GM18867 (cell line): ENCODE measurements at regions not wholly inside any gene's neighbourhood (a gene's known extent, or its start where the extent isn't known, plus 50 kb on each side); places are given as distances from the start of the nearest gene placed in this dataset.

ENCODE experiments used
- ATAC-seq: cut with Tn5 transposase; IDR thresholded peaks from one replicate; pipeline ENCODE4 v1.9.1; 2021; ENCODE audit warnings: mild to moderate bottlenecking, moderate library complexity; ENCODE audit not compliant: unreplicated experiment

DNA sequence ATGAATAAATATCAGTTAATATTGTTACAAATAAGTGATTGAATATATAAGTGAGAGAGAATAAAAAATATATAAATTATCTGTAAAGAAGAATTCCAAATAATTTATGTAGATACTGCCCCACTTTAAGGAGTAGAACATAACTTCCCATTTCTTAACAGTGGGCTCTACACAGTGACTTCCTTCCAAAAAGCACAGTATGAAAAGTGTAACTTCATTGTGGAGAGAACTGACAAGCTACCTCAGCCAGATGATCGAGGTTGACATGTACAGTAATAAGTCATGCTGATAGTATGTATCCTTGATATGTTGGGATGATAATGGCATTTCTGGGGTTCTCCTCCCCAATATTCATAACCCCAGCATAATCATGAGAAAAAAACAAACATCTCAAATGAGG lies 191.9 kb upstream of the FN1 start:
- no peak for ATAC-seq

DNA sequence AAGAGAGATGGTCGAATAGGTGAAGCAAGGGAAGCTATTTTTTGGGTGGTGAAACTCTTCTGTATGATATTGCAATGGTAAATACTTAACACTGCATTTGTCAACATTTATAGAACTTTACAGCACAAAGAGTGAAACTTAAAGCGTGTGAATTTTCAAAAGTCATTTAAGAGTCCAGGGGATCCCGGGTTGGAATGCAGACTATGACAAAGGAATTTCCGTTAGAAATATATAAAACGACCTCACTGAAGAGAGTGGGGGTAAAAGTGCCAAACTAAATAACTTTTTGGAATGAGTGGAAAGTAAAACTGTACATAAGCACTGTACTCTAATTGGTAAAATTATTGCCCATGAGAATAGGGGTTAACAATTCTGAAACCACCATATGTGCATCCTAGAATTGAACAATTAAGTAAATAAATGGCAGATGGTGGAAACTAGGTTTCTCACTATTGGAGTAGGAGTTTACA lies 191.0 kb upstream of the FN1 start:
- ATAC-seq: no peak

DNA sequence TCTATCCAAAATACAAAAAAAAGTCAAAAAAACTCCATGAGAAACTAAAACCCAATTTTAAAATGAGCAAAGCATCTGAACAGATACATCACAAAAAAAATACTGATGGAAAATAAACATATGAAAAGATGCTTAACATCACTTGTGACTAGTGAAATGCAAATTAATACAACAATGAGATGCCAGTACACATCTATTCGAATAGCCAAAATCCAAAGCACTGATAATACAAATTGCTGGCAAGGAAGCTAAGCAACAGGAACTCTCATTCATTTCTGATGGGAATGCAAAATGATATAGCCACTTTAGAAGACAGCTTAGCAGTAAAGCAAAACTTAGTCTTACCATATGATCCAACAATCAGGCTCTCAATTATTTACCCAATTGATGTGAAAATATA lies 190.2 kb upstream of the FN1 start:
- no peak for ATAC-seq

DNA sequence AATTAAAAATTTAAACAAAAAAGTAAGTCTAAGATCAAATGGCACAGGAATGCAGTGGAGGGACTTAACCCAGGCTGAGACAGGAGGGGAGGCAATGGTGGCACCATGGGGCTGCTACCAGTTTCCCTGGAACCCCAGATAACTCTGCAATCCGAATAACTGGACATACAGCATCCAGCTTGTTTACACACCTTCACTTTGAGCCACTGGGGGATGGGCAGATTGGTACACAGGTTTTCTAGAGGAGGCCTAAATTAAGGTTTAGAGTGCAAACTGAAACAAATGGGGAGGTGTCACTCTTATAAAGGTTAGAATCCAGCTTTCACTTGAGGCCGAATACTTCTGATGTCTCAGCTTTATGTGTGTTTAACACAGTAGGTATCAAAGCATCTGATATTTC lies 189.3 kb upstream of the FN1 start:
- no peak for ATAC-seq

DNA sequence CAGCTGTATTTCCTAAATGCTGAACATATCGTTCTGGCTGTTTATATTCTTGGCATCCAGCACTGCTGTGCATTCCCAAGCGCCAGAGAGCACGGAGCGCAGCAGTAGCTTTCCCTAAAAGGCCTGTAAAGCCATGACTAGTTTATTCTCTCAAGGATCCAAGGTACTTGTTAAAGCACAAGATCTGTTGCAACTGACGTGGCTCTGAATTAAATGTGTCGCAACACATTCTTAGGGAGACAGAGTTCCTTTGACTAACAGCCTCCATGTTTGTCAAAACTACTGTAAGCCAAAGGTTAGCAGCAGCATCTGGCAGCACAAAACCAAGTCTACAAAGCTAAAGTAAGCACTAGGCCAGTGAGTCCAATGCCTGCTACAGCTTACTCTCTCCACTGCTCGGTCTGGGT lies 188.6 kb upstream of the FN1 start:
- no peak for ATAC-seq

DNA sequence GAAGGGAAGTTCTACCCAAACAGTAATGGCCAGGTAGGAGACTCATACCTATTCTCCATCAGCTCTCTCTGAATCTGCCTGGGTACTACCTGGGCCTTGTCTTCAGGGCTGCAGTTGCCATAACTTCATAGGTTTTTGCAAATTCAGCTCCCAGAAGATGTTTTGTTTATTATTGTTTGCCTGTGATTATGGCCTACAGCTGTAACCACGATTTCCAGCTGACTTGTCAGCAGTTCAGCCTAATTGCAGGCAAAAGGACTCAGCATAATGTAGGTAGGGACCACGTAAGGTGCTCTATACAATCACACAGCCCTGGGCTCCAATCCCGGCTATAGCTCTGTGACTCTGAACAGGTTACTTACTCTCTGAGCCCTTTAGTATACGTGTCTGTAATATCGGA lies 187.0 kb upstream of the FN1 start:
- no peak for ATAC-seq

DNA sequence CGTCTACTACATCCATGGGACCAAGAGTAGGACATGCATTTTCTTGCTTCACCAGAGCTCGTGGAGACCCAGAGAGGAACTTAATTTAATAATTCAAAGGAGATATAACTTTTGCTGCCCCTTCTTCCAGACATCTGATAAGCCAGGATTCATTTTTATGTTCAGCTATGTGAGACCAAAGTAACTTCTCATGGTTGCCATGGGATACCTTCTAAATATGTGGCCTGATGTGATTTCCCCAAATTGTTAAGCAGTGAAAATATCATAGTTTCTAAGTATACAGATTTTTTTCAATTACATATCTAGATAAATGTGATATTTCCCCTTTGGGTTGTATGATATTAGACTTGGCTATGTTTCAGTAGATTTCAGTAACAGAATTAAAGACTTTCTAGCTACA lies 185.5 kb upstream of the FN1 start:
- no peak for ATAC-seq

DNA sequence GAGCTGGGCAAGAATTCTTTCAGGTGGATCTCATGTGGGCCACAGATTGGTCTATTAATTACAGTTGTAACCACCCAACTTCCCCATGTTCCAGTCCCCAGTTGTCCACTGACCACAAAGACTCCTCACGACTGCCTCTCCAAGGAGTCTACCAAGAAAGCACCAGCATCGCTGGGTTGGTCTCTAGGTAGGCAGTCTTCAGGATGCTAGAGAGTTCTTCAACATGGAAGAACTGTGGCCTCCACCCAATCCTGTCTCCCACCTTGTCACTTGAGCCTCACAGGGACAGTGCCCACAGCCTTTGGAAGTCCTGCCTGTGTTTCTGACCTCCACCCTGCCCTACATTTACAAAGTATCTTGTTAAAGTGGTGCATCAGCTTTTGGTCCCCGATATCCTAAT lies 184.7 kb upstream of the FN1 start:
- ATAC-seq: no peak

DNA sequence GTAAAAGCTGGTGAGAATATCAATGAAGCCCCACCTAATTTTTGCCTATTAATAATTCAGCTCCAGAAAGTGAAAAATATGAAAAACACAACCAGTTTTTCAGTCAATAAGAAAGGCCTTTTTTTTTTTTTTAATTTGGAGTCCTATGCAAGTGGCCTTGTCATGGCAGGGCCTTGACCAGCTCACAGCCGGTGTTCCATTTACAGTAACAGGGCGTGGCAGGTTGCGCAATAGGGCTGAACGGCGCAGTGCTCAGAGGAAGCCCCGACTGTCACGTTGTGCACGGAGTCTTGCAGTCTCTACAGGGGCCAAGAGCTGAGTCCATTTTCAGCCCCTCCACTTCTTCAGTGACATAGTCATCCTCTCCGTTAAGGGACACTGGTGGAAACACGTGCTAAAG lies 184.1 kb upstream of the FN1 start:
- no peak for ATAC-seq

DNA sequence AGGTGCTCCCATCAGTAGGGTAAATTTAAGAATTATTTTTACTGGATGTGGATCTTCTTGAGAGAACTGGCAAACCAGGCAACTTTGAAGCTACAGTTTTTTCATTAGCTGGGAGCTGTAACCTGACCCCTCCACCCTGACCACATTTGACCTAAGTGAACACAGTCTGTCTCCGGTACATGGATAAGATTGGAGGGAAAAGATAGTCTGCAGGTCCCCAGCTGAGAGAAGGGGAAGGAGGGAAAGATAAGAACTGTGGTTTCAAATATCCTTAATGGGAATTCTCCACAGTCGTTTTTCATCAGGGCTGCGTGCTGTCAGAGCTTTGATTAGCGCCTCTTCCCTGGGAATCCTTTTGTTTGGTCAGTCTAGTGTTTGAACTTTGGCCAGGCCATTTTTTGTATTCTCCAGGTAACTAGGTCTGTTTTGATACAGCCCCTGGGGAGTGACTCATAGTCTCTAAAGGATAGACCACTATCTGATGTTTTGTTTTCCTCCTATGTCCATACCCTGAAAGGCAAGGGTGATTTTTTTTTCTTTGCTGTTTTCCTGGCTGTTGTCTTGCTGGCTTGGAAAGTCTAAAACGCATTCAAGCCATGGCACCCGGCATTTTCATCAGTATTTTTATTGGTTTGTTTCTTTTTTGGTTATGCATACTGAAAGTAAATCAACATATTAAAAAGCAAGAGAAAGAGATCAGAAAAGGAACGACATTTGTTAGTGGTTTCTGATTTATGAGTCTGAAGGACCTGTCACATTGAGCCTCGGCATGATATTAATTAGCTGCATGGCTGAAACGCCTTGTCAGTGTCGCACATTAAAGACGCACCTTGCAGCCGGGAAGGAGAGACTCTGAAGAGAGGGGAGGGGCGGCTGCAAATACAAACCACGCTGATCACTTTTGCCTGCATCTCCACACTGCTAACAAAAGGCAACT lies 183.4 kb upstream of the FN1 start:
- ATAC-seq: no peak

DNA sequence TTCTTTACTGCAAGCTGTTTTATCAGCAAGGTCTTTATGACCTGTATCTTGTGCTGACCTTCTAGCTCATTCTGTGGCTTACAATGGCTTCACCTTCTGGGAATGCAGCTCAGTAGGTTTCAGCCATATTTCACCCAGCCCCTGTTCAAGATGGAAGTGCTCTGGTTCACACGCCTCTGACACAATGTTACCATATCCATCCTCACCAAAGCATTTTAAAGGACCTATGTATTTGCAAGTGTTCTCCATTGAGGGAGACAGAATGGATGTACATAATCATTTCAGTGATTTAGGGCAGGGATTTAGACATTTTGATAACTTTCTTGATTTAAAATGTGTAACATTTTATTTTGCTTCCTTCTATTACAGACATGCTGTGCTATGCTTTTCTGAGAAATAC lies 182.3 kb upstream of the FN1 start:
- no peak for ATAC-seq

DNA sequence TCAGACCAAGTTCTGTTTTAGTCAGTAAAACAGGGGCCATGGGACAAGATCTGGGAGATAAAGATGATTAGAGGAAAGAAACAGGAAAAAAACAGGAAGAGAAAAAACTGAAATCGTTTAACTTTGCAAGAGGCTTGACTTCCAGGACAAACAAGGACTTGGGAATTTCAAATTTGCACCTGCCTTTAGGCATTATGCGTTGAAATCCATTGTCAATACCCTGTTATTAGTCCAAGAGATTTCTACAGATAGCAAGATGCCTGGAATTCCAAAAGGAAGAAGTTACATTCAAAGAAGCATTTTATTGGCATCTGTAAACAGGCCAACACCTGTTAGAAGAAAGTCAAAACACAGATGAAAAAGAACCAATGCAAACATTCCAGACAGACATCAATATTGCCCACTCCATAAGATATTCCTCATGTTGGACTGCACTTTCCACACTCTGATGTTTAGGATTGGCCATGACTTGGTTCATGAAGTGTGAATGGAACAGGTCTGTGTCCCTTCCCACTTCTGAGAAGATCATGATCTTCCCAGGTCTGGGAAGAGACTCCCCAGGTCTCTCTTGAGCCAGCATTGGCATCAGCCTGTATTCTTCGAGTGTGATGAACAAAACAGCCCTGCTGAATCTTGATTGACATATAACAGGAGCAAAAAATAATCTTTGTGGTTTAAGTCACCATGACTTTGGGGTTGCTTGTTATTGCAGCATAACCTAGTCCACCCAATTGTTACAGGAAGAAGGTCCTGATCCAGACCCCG lies 181.4 kb upstream of the FN1 start:
- ATAC-seq: no peak

DNA sequence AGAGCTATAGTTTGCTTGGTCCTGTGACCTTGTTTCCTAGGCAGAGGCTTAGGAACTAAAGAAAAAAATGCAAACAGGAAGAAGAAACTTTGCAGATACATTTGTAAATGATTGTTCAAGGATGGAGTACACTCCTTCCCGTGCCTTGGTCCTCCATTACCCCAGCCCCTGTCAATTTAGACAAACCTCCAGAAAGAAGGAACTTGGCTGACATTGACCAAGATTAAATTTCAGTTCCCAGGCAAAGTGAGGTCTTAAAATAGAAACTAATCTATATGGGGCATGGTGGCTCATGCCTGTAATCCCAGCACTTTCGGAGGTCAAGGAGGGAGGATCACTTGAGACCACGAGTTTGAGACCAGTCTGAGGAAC lies 179.9 kb upstream of the FN1 start:
- ATAC-seq: no peak

DNA sequence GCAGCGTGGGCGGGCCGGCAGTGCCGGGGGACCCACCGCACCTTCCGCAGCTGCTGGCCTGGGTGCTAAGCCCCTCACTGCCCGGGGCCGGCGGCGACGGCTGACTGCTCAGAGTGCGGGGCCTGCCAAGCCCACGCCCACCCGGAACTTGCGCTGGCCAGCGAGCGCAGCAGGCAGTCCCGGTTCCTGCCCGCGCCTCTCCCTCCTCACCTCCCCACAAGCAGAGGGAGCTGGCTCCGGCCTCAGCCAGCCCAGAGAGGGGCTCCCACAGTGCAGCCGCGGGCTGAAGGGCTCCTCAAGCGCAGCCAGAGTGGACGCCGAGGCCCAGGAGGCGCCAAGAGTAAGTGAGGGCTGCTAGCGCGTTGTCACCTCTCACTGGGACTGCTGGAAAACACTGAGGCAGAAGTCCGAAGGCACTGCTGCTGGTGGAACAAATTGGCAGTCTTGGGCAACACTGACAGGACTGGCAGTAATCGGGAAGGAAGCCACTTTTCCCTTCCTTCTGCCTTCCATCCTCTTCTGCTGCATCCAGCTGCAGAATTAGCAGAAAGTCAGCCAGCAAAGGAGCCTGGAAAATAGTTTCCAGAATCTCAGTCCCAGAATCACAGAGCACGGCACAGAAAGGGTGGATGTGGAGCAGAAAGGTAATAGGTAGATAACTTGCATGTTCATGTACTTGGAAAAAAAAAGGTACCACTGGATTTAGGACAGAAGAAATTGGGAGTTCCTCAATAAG lies 179.4 kb upstream of the FN1 start:
- no peak for ATAC-seq

DNA sequence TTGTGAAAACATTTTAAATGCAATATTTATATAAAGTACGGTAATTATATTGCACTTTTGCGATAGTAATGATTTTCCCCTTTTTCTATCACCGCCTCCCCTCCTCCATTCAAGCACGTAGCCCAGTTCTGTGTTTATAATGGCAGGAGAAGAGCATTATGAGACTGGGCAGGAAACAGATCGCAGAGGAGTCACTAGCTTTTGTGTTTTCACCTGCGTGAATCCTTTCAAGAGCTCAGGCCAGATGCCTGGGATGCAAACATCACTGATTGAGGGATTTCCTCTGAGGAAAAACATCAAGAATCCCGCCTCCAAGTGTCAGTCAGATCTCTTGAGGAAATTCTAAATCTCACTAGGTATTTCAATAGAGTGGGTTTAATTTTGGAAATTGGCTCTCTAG lies 178.4 kb upstream of the FN1 start:
- no peak for ATAC-seq

DNA sequence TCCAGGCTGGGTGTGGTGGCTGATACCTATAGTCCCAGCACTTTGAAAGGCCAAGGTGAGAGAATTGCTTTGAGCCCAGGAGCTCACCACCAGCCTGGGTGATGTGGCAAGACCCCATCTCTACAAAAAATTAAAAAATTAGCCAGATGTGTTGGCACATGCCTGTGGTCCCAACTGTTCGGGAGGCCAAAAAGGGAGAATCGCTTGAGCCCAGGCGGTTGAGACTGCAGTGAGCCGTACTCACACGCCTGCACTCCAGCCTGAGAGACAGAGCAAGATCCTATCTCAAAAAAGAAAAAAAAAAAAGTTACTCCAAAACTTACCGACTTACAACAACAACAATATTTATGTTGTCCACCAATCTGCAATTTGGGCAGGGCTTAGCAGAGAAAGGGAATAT lies 178.0 kb upstream of the FN1 start:
- no peak for ATAC-seq

DNA sequence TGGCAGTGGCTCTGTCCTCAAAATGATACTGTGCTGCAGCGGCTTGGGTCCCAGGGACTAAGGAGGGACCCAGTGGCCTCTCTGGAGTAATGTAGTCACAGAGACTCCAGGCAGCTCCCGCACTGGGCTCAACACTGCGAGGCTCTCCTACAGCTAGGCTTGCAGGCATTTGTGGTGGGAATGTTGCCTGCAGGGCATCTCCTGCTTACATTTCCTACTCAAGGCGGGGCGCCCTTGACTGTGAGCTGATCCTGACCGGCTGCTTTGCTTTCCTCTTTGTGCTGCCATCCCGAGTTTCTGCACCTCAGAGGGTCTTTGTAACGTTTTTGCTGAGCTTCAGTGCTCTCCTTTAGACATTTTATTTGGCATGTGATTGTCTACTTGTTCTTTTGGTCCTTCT lies 177.4 kb upstream of the FN1 start:
- ATAC-seq: no peak

DNA sequence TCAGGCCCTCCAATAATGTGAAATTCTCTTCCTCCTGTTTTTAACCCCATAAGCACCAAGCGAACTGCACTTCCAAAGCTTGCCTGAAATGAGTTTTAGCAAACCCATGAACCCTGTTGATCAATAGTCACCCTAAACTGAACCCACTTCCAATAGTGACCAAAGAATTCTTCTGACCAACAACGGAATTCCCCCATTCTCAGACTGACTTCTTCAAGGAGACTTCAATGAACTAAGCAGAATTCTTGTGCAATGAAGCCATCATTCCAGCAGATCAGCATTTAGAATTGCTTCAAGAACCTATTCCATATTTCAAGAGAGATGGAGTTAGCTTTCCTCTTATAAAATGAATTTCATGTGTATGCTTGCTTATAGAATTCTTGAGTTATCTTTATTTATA lies 176.9 kb upstream of the FN1 start:
- ATAC-seq: no peak

DNA sequence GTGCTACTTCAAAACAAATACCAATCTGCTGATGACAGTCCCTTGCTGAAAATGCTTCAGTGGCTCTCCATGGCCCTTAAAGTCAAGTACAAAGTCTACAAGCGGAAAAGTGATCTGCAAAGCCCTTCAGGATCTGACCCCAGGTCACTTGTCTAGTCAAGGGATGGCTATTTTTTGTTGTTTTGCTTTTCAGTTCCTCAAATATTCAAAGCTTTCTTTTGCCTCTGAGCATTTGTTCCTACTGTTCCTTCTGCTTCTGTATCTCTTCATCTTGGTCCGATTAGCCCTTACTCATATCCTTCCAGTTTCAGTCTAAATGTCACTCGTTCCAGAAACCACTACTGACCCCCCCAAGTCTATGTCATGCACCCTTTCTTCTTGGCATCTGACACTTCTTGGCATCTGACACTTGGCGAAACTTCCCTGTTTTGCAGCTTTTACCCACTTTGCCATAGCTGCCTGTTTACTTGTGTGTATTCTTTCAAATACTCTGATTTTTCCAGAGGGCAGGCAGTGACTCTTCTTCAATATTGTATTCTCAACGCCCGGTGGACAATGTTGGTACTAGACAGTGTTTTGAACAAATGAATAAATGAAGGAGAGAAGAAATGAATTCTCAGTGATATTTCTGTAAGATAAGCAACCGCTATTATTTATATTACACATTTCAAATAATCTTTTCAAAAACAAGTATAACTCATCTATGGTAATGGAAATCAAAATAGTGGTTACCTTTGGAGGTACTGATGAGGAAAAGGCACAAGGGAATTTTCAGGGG lies 175.9 kb upstream of the FN1 start:
- no peak for ATAC-seq

DNA sequence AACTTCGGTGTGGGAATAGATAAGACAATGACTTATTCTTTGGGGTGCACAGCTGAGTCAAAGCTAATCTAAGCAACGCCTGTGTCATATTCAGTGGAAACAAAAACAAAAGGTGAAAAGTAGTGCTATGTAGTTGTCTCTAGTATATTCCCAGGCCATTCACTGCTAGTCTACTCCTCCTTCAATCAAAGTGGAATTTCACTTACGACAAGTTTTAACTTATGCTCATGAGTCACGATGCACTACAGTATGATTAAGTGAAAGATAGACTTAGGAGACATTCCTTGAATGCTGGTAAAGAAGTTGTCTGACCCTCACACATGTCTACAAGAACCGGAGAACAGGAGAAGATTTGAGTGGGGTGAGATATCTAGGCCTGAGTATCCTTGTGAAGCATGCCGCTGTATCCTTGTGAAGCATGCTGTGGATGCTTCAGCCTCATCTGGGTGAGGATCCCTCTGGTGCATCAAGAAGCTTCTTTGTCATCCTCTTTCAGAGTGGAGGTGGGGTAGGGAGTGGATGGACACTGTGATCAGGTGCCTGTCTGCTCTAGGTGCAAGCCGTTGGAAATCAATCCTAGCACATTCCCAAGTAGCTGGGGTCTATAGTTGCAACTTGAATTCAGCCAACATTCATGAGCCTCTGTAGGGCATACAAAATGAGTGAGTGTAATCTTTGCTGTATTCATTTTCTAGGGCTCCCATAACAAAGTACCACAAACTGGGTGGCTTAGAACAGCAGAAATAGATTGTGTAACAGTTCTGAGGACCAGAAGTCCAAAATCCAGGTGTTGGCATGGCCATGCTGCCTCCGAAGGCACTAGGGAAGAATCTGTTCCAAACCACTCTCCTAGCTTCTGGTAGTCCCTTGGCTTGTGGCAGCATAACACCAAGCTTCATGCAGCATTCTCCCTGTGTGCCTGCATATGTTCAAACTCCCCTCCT lies 173.5 kb upstream of the FN1 start:
- ATAC-seq: no peak
